ENCODE measurements at regions not wholly inside any gene's neighbourhood (a gene's known extent, or its start where the extent isn't known, plus 50 kb on each side); places are given as distances from the start of the nearest gene placed in this dataset.

DNA sequence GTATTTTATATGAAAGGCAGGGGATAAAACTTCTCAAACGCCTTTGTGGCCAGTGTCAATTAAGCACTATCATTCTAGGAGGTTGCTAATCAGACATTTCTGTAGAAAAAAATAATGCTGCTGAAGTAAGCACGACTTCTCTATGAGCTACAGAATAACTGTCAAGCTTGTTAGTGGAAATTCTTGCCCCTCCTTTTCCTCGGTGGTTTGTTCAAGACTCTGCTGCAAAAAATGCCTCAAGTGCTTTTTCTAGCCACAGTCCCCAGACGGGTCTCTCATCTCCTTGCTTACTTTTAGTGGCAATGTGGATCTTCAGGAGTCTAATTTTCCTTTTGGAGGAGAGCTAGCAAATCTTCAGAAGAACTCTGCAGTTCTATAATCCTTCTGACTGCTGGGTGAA, 452.0 kb downstream of the FUT8 start:
- TF ChIP-seq, protein P1, sequence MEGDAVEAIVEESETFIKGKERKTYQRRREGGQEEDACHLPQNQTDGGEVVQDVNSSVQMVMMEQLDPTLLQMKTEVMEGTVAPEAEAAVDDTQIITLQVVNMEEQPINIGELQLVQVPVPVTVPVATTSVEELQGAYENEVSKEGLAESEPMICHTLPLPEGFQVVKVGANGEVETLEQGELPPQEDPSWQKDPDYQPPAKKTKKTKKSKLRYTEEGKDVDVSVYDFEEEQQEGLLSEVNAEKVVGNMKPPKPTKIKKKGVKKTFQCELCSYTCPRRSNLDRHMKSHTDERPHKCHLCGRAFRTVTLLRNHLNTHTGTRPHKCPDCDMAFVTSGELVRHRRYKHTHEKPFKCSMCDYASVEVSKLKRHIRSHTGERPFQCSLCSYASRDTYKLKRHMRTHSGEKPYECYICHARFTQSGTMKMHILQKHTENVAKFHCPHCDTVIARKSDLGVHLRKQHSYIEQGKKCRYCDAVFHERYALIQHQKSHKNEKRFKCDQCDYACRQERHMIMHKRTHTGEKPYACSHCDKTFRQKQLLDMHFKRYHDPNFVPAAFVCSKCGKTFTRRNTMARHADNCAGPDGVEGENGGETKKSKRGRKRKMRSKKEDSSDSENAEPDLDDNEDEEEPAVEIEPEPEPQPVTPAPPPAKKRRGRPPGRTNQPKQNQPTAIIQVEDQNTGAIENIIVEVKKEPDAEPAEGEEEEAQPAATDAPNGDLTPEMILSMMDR (IDR thresholded peaks at IDR 0.05), result no peak
- TF ChIP-seq POLR2A (IDR thresholded peaks at IDR 0.05), result no peak
